ENCODE measurements at regions not wholly inside any gene's neighbourhood (a gene's known extent, or its start where the extent isn't known, plus 50 kb on each side); places are given as distances from the start of the nearest gene placed in this dataset.

DNA sequence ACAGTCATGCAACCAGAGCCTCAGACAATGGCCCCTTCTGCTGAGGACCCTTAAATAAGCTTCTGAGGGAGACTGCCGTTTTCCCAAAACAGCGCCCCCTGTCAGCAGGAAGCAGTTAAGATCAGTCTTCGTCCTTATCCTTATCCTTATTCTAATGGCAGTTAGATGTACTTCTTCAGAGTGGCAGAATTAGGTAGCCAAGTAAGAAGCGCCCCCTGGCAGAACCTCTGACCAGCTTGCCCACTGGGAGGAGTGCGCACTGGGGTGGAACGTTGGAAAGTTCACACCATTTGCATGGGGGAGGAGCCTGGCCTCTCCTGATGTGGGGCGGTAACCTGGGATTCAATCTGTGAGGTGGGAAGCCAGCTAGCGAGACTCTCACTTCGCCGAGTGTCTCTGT, 133.6 kb upstream of the QRFPR start:
- TF ChIP-seq CTCF (IDR thresholded peaks at IDR 0.05; ENCODE audit: insufficient read depth, low read length, poor library complexity, severe bottlenecking) (no peak), EZH2phosphoT487 (conservative IDR thresholded peaks at IDR 0.05; ENCODE audit: low read length) (no peak)

Data from SU-DHL-6 (cell line).